PC-3 (cell line): ENCODE measurements at regions not wholly inside any gene's neighbourhood (a gene's known extent, or its start where the extent isn't known, plus 50 kb on each side); places are given as distances from the start of the nearest gene placed in this dataset.

Experiments used
- ATAC-seq: fragments of 200-7000 bp; cut with Tn5 transposase; 2 replicates; pipeline ENCODE4 v1.9.1; 2020; ENCODE audit warnings: mild to moderate bottlenecking, moderate library complexity
- BruUV-seq: library from RNA; stranded (reverse); fragments of 400-500 nt; replicated peaks from 2 replicates; lab custom pipeline; 2021; lab: Mats Ljungman, UMichigan
- CTCF ChIA-PET: fragments of 300-600 bp; sonication (Branson Sonifier 250); formaldehyde crosslinking; loops from one replicate; lab custom pipeline; 2022; ENCODE audit warnings: antibody characterized with exemption; lab: Charles Lee
- POLR2A ChIA-PET: fragments of 300-600 bp; sonication (Branson Sonifier 250); formaldehyde crosslinking; loops from one replicate; lab custom pipeline; 2022; ENCODE audit warnings: antibody characterized with exemption; ENCODE audit not compliant: unreplicated experiment; lab: Charles Lee
- DNase-seq: peaks from one replicate; pipeline ENCODE4 v3.0.0-alpha.2; 2015
- H2AFZ ChIP-seq: fragments of 300-600 bp; sonication (generic); 2 replicates; pipeline ENCODE4 v1.6.0; 2016; ENCODE audit warnings: antibody characterized with exemption, low read length
- H3F3A ChIP-seq: fragments of 300-600 bp; sonication (generic); one replicate; pipeline ENCODE4 v1.6.0; 2017; ENCODE audit warnings: antibody characterized with exemption, low read length, control low read depth, mild to moderate bottlenecking; ENCODE audit not compliant: unreplicated experiment
- H3K27ac ChIP-seq: fragments of 300-600 bp; sonication (generic); 2 replicates; pipeline ENCODE4 v1.5.1; 2016; ENCODE audit warnings: mild to moderate bottlenecking, low read length
- H3K27me3 ChIP-seq: fragments of 300-600 bp; sonication (generic); 2 replicates; pipeline ENCODE4 v1.6.1; 2016; ENCODE audit warnings: low read length, mixed read lengths
- H3K36me3 ChIP-seq: fragments of 300-600 bp; sonication (generic); 2 replicates; pipeline ENCODE4 v1.6.1; 2016; ENCODE audit warnings: low read depth, mixed run types, low read length, mixed read lengths
- H3K4me1 ChIP-seq: fragments of 300-600 bp; sonication (generic); 2 replicates; pipeline ENCODE4 v1.5.1; 2016; ENCODE audit warnings: low read length; ENCODE audit not compliant: insufficient read depth
- H3K4me2 ChIP-seq: fragments of 300-600 bp; sonication (generic); 2 replicates; pipeline ENCODE4 v1.6.0; 2016; ENCODE audit warnings: low read length
- H3K4me3 ChIP-seq: fragments of 300-600 bp; sonication (generic); 2 replicates; pipeline ENCODE4 v1.5.1; 2016; ENCODE audit warnings: mild to moderate bottlenecking, low read length, mixed read lengths
- H3K79me2 ChIP-seq: fragments of 300-600 bp; sonication (generic); 2 replicates; pipeline ENCODE4 v1.6.1; 2017; ENCODE audit warnings: low read length, mixed read lengths
- H3K9ac ChIP-seq: fragments of 300-600 bp; sonication (generic); 2 replicates; pipeline ENCODE4 v1.6.0; 2016; ENCODE audit warnings: mild to moderate bottlenecking, low read length
- H3K9me2 ChIP-seq: fragments of 300-600 bp; sonication (generic); replicated peaks from 2 replicates; pipeline ENCODE4 v1.6.1; 2016; ENCODE audit warnings: mixed run types, low read length, mixed read lengths
- H3K9me3 ChIP-seq: fragments of 300-600 bp; sonication (generic); 2 replicates; pipeline ENCODE4 v1.6.1; 2016; ENCODE audit warnings: low read length, mixed read lengths
- H4K20me1 ChIP-seq: fragments of 300-600 bp; sonication (generic); 2 replicates; pipeline ENCODE4 v1.6.1; 2016; ENCODE audit warnings: low read length, mixed read lengths
- CTCF ChIP-seq: fragments of 300-600 bp; sonication (generic); conservative IDR thresholded peaks from 2 replicates; pipeline ENCODE4 v1.5.1; 2017; ENCODE audit warnings: antibody characterized with exemption, low read depth, mild to moderate bottlenecking, low read length
- EZH2 ChIP-seq: fragments of 300-600 bp; sonication (generic); IDR thresholded peaks from one replicate; pipeline ENCODE4 v1.6.1; 2017; ENCODE audit warnings: antibody characterized with exemption, mild to moderate bottlenecking, low read length; ENCODE audit not compliant: unreplicated experiment
- EZH2phosphoT487 ChIP-seq: fragments of 300-600 bp; sonication (generic); IDR thresholded peaks from 2 replicates; pipeline ENCODE4 v1.6.1; 2018; ENCODE audit warnings: mild to moderate bottlenecking, antibody characterized with exemption, low read length, borderline replicate concordance
- intact Hi-C: fragments of 100-400 bp; cut with micrococcal nuclease; formaldehyde crosslinking; loops from 2 replicates; pipeline ENCODE4 v1.9.0; 2023

- ChIA-PET POLR2A (no interaction called here), CTCF (no interaction called here)
- Histone ChIP-seq H3K9ac (no peak overlapping the region), H3K9me3 (no peaks in the 10 kb centered on the region), H3F3A (no peaks in the 10 kb centered on the region), H3K27ac (no peak overlapping the region), H3K4me2 (no peak overlapping the region), H3K27me3 (no peaks in the 10 kb centered on the region), H4K20me1 (no peaks in the 10 kb centered on the region), H2AFZ (no peak overlapping the region), H3K4me3 (no peak overlapping the region), H3K36me3 (no peaks in the 10 kb centered on the region), H3K4me1 (no peaks in the 10 kb centered on the region; the same call in 1 of the 2 replicates), H3K79me2 (no peaks in the 10 kb centered on the region), H3K9me2 (no peaks in the 10 kb centered on the region)
- BruUV-seq, result no TSS peak
- no peak for TF ChIP-seq CTCF
- TF ChIP-seq EZH2, result no peak
- no peak for TF ChIP-seq EZH2phosphoT487
- no peak for DNase-seq
- intact Hi-C loops, result no loop called here
- no peak for ATAC-seq
These were observed 277.2 kb downstream of the SHQ1 start for GRCh38 chr3:72571052-72571451.

DNA sequence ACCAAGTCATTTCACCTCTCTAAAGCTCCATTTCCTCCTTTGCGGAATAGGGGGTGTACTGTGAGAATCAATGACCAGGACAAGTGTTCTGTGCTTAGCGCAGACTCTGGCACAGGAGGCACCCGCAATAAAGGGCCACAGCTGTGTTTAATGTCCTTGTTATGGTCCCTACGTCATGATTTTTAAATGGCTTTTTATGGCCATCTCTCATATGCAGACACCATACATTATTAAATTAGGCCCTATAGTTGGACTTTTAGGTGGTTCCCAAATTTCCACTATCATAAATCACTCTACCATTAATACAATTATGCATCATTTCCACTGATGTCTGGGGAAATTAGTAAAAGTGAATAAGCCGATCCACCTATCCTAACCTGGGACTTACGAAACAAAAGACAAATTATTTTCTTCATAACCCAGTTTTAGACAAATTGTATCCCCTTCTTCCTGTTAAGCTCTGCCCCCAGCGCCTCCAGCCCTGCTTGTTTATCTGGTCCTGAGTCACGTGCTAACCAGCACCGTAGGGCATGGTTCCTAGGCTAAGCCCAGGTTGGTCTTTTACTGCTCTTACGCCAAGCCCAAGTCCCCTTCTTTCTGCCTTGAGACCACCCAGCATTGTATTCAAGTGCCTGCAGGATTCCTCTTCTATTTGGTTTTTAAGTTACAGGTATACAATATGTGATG, 278.3 kb downstream of the SHQ1 start:
- H3K4me2 ChIP-seq, result no peak overlapping the region
- no peaks in the 10 kb centered on the region for H4K20me1 ChIP-seq
- no peak overlapping the region for H3K27ac ChIP-seq
- ATAC-seq (no peak), DNase-seq (no peak)
- no peaks in the 10 kb centered on the region for H3F3A ChIP-seq
- H3K36me3 ChIP-seq, result no peaks in the 10 kb centered on the region
- ChIA-PET POLR2A (no interaction called here), CTCF (no interaction called here)
- no peaks in the 10 kb centered on the region; the same call in 1 of the 2 replicates for H3K4me1 ChIP-seq
- no peaks in the 10 kb centered on the region for H3K9me3 ChIP-seq
- no peak overlapping the region for H3K4me3 ChIP-seq
- no peak for TF ChIP-seq CTCF
- no peaks in the 10 kb centered on the region for H3K9me2 ChIP-seq
- no TSS peak for BruUV-seq
- no peak overlapping the region for H3K9ac ChIP-seq
- intact Hi-C loops, result no loop called here
- no peaks in the 10 kb centered on the region for H3K27me3 ChIP-seq
- H2AFZ ChIP-seq, result no peak overlapping the region
- no peaks in the 10 kb centered on the region for H3K79me2 ChIP-seq

DNA sequence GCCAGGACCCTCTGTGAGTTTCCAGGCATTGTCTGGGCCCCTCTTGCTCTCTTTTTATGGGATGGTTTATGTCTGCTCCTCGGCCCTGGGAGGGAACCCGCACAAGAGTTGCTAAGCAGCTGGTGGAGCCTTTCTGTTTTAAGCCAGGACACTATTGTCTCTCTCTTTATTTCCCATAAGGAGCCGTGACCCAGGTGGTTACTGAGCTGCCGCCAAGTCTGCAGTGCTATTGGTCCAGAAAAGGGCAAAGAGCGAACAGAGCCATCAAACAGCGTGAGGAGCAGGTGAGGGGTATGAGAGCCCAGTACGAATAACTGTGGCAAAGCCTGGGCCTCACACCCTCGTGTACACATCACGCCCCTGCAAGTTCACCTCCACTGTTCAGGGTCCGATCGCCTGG, 280.2 kb downstream of the SHQ1 start:
- no peak for ATAC-seq
- no TSS peak for BruUV-seq
- H3K79me2 ChIP-seq, result no peaks in the 10 kb centered on the region
- no peaks in the 10 kb centered on the region for H3F3A ChIP-seq
- H3K27ac ChIP-seq, result no peak overlapping the region
- no peaks in the 10 kb centered on the region for H3K9me3 ChIP-seq
- no peak overlapping the region for H3K9ac ChIP-seq
- POLR2A ChIA-PET, result no interaction called here
- no peaks in the 10 kb centered on the region; the same call in 1 of the 2 replicates for H3K4me1 ChIP-seq
- no peaks in the 10 kb centered on the region for H3K27me3 ChIP-seq
- H3K4me3 ChIP-seq, result no peak overlapping the region
- no peaks in the 10 kb centered on the region for H4K20me1 ChIP-seq
- no peak overlapping the region for H2AFZ ChIP-seq
- no peaks in the 10 kb centered on the region for H3K36me3 ChIP-seq
- intact Hi-C loops, result no loop called here
- H3K4me2 ChIP-seq, result no peak overlapping the region
- CTCF ChIA-PET, result no interaction called here
- H3K9me2 ChIP-seq, result no peaks in the 10 kb centered on the region
- no peak for DNase-seq
- TF ChIP-seq EZH2phosphoT487 (no peak), EZH2 (no peak), CTCF (no peak)
